ENCODE measurements at regions not wholly inside any gene's neighbourhood (a gene's known extent, or its start where the extent isn't known, plus 50 kb on each side); places are given as distances from the start of the nearest gene placed in this dataset.
"Not testable (repeated sequence)": the region's sequence is repeated elsewhere in the genome, so short reads cannot be mapped to it uniquely, and the experiment has no call there.

- no peaks in the 10 kb centered on the region for H3K36me3 ChIP-seq (ENCODE audit: insufficient read depth, low read length)
- no peaks in the 10 kb centered on the region for H3K4me1 ChIP-seq (ENCODE audit: insufficient read depth, low read length)
- H3K9ac ChIP-seq (ENCODE audit: low read depth, low read length) = no peak overlapping the region
- H3K9me3 ChIP-seq (ENCODE audit: control insufficient read depth, insufficient read depth, low read length) = no peaks in the 10 kb centered on the region
Measured at GRCh38 chr3:6697722-6698121, 163.2 kb upstream of the GRM7 start.

- H3K9ac ChIP-seq (ENCODE audit: low read depth, low read length); H3K9me3 ChIP-seq (ENCODE audit: control insufficient read depth, insufficient read depth, low read length); H3K36me3 ChIP-seq (ENCODE audit: insufficient read depth, low read length); H3K4me1 ChIP-seq (ENCODE audit: insufficient read depth, low read length): not testable (repeated sequence)
Measured at GRCh38 chr3:6704817-6705216, 156.1 kb upstream of the GRM7 start.

- no peak overlapping the region for H3K9ac ChIP-seq (ENCODE audit: low read depth, low read length)
- no peaks in the 10 kb centered on the region for H3K9me3 ChIP-seq (ENCODE audit: control insufficient read depth, insufficient read depth, low read length)
- H3K36me3 ChIP-seq (ENCODE audit: insufficient read depth, low read length) = no peaks in the 10 kb centered on the region
- H3K4me1 ChIP-seq (ENCODE audit: insufficient read depth, low read length) = no peaks in the 10 kb centered on the region
Measured at GRCh38 chr3:6706777-6707176, 154.1 kb upstream of the GRM7 start.

GRCh38 chr3:6709178-6709577 lies 151.7 kb upstream of the GRM7 start:
- Histone ChIP-seq H3K4me1 (ENCODE audit: insufficient read depth, low read length) (no peaks in the 10 kb centered on the region), H3K36me3 (ENCODE audit: insufficient read depth, low read length) (no peaks in the 10 kb centered on the region), H3K9ac (ENCODE audit: low read depth, low read length) (no peak overlapping the region), H3K9me3 (ENCODE audit: control insufficient read depth, insufficient read depth, low read length) (no peaks in the 10 kb centered on the region)

- H3K36me3 ChIP-seq (ENCODE audit: insufficient read depth, low read length) = no peaks in the 10 kb centered on the region
- no peak overlapping the region for H3K9ac ChIP-seq (ENCODE audit: low read depth, low read length)
Measured at GRCh38 chr3:6714962-6715361, 146.0 kb upstream of the GRM7 start.

GRCh38 chr3:6716420-6716819 lies 144.5 kb upstream of the GRM7 start:
- Histone ChIP-seq H3K9ac (ENCODE audit: low read depth, low read length) (no peak overlapping the region), H3K9me3 (ENCODE audit: control insufficient read depth, insufficient read depth, low read length) (no peaks in the 10 kb centered on the region), H3K4me1 (ENCODE audit: insufficient read depth, low read length) (no peaks in the 10 kb centered on the region), H3K36me3 (ENCODE audit: insufficient read depth, low read length) (no peaks in the 10 kb centered on the region)

More at GRCh38 chr3:6714962-6715361, 146.0 kb upstream of the GRM7 start:
- Histone ChIP-seq H3K4me1 (ENCODE audit: insufficient read depth, low read length) (no peaks in the 10 kb centered on the region), H3K9me3 (ENCODE audit: control insufficient read depth, insufficient read depth, low read length) (no peaks in the 10 kb centered on the region)

GRCh38 chr3:6717026-6717943 lies 143.6 kb upstream of the GRM7 start:
- Histone ChIP-seq H3K9me3 (ENCODE audit: control insufficient read depth, insufficient read depth, low read length) (no peaks in the 10 kb centered on the region), H3K4me1 (ENCODE audit: insufficient read depth, low read length) (no peaks in the 10 kb centered on the region), H3K36me3 (ENCODE audit: insufficient read depth, low read length) (no peaks in the 10 kb centered on the region), H3K9ac (ENCODE audit: low read depth, low read length) (no peak overlapping the region)

GRCh38 chr3:6719999-6720398 lies 140.9 kb upstream of the GRM7 start:
- Histone ChIP-seq H3K4me1 (ENCODE audit: insufficient read depth, low read length) (no peaks in the 10 kb centered on the region), H3K9ac (ENCODE audit: low read depth, low read length) (no peak overlapping the region), H3K36me3 (ENCODE audit: insufficient read depth, low read length) (no peaks in the 10 kb centered on the region), H3K9me3 (ENCODE audit: control insufficient read depth, insufficient read depth, low read length) (no peaks in the 10 kb centered on the region)

GRCh38 chr3:6721491-6721890 lies 139.4 kb upstream of the GRM7 start:
- no peaks in the 10 kb centered on the region for H3K4me1 ChIP-seq (ENCODE audit: insufficient read depth, low read length)
- H3K36me3 ChIP-seq (ENCODE audit: insufficient read depth, low read length) = no peaks in the 10 kb centered on the region
- H3K9me3 ChIP-seq (ENCODE audit: control insufficient read depth, insufficient read depth, low read length) = no peaks in the 10 kb centered on the region
- H3K9ac ChIP-seq (ENCODE audit: low read depth, low read length) = no peak overlapping the region

- no peak overlapping the region for H3K9ac ChIP-seq (ENCODE audit: low read depth, low read length)
- H3K4me1 ChIP-seq (ENCODE audit: insufficient read depth, low read length) = no peaks in the 10 kb centered on the region
- H3K9me3 ChIP-seq (ENCODE audit: control insufficient read depth, insufficient read depth, low read length) = no peaks in the 10 kb centered on the region
- no peaks in the 10 kb centered on the region for H3K36me3 ChIP-seq (ENCODE audit: insufficient read depth, low read length)
Measured at GRCh38 chr3:6723205-6723604, 137.7 kb upstream of the GRM7 start.

- no peaks in the 10 kb centered on the region for H3K9me3 ChIP-seq (ENCODE audit: control insufficient read depth, insufficient read depth, low read length)
- no peaks in the 10 kb centered on the region for H3K4me1 ChIP-seq (ENCODE audit: insufficient read depth, low read length)
- H3K36me3 ChIP-seq (ENCODE audit: insufficient read depth, low read length) = no peaks in the 10 kb centered on the region
- no peak overlapping the region for H3K9ac ChIP-seq (ENCODE audit: low read depth, low read length)
Measured at GRCh38 chr3:6726811-6727210, 134.1 kb upstream of the GRM7 start.

GRCh38 chr3:6732807-6733206 lies 128.1 kb upstream of the GRM7 start:
- Histone ChIP-seq H3K36me3 (ENCODE audit: insufficient read depth, low read length) (no peaks in the 10 kb centered on the region), H3K9me3 (ENCODE audit: control insufficient read depth, insufficient read depth, low read length) (no peaks in the 10 kb centered on the region), H3K9ac (ENCODE audit: low read depth, low read length) (no peak overlapping the region), H3K4me1 (ENCODE audit: insufficient read depth, low read length) (no peaks in the 10 kb centered on the region)

- Histone ChIP-seq H3K4me1 (ENCODE audit: insufficient read depth, low read length) (no peaks in the 10 kb centered on the region), H3K9ac (ENCODE audit: low read depth, low read length) (no peak overlapping the region), H3K36me3 (ENCODE audit: insufficient read depth, low read length) (no peaks in the 10 kb centered on the region), H3K9me3 (ENCODE audit: control insufficient read depth, insufficient read depth, low read length) (no peaks in the 10 kb centered on the region)
Measured at GRCh38 chr3:6733699-6734394, 127.1 kb upstream of the GRM7 start.

GRCh38 chr3:6734395-6734746 lies 126.5 kb upstream of the GRM7 start:
- Histone ChIP-seq H3K9ac (ENCODE audit: low read depth, low read length) (no peak overlapping the region), H3K36me3 (ENCODE audit: insufficient read depth, low read length) (no peaks in the 10 kb centered on the region), H3K9me3 (ENCODE audit: control insufficient read depth, insufficient read depth, low read length) (no peaks in the 10 kb centered on the region), H3K4me1 (ENCODE audit: insufficient read depth, low read length) (peaks cover 3% of the 10 kb centered on the region; the same call in 1 of the 2 replicates)
